ENCODE measurements at regions not wholly inside any gene's neighbourhood (a gene's known extent, or its start where the extent isn't known, plus 50 kb on each side); places are given as distances from the start of the nearest gene placed in this dataset.
"Not testable (repeated sequence)": the region's sequence is repeated elsewhere in the genome, so short reads cannot be mapped to it uniquely, and the experiment has no call there.

DNA sequence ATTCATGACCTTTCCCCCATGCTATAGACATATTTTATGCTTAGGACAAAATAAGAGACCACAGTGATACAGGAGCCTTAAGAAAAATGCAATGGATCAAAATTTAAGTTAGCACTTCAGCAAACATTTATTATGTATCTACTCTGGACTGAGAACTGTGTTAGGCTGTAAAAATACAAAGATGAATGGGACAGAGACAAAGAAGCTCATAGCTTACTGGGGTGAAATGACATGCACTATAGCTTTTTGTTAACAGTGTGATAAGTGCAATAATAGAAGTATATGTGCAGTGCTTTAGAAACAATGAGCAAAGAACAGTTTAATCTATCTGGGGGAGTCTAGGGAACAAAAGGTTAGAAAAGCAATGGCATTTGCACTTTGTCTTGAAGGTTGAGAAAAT is 1543.1 kb downstream of the FAM181B start:
- no peaks in the 10 kb centered on the region for H3K36me3 Mint-ChIP-seq (ENCODE audit: low read depth)
- no peak overlapping the region for H3K27ac Mint-ChIP-seq
- H3K4me3 Mint-ChIP-seq = no peak overlapping the region
- ATAC-seq (no peak), DNase-seq (no peak)
- intact Hi-C loops (cut with micrococcal nuclease) = no loop called here
- TF ChIP-seq, protein P1, sequence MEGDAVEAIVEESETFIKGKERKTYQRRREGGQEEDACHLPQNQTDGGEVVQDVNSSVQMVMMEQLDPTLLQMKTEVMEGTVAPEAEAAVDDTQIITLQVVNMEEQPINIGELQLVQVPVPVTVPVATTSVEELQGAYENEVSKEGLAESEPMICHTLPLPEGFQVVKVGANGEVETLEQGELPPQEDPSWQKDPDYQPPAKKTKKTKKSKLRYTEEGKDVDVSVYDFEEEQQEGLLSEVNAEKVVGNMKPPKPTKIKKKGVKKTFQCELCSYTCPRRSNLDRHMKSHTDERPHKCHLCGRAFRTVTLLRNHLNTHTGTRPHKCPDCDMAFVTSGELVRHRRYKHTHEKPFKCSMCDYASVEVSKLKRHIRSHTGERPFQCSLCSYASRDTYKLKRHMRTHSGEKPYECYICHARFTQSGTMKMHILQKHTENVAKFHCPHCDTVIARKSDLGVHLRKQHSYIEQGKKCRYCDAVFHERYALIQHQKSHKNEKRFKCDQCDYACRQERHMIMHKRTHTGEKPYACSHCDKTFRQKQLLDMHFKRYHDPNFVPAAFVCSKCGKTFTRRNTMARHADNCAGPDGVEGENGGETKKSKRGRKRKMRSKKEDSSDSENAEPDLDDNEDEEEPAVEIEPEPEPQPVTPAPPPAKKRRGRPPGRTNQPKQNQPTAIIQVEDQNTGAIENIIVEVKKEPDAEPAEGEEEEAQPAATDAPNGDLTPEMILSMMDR (IDR thresholded peaks at IDR 0.05) = no peak
- H3K27me3 Mint-ChIP-seq = no peaks in the 10 kb centered on the region
- peaks cover 12% of the 10 kb centered on the region for H3K9me3 Mint-ChIP-seq
- ChIA-PET CTCF (no interaction called here), POLR2A (no interaction called here)
- H3K4me1 Mint-ChIP-seq (ENCODE audit: low read depth) = no peaks in the 10 kb centered on the region

DNA sequence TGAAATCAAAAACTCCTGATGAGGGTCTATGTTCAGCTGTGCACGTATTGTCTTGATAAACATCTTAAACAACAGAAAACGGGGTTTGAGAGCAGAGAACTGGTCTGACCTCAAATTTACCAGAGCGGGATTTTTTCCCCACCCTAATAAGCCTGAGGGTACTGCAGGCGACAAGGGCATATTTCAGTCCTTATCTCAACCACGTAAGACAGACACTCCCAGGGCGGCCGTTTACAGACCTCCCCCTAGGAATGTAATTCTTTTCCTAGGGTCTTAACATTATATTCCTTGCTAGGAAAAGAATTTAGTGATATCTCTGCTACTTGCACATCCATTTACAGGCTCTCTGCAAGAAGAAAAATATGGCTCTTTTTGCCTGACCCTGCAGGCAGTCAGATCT is 1546.6 kb downstream of the FAM181B start:
- DNase-seq; H3K4me1 Mint-ChIP-seq (ENCODE audit: low read depth); intact Hi-C loops (cut with micrococcal nuclease); ATAC-seq; H3K27me3 Mint-ChIP-seq; H3K36me3 Mint-ChIP-seq (ENCODE audit: low read depth); CTCF ChIA-PET; H3K27ac Mint-ChIP-seq; POLR2A ChIA-PET; H3K4me3 Mint-ChIP-seq: not testable (repeated sequence)
- peaks cover 13% of the 10 kb centered on the region for H3K9me3 Mint-ChIP-seq

DNA sequence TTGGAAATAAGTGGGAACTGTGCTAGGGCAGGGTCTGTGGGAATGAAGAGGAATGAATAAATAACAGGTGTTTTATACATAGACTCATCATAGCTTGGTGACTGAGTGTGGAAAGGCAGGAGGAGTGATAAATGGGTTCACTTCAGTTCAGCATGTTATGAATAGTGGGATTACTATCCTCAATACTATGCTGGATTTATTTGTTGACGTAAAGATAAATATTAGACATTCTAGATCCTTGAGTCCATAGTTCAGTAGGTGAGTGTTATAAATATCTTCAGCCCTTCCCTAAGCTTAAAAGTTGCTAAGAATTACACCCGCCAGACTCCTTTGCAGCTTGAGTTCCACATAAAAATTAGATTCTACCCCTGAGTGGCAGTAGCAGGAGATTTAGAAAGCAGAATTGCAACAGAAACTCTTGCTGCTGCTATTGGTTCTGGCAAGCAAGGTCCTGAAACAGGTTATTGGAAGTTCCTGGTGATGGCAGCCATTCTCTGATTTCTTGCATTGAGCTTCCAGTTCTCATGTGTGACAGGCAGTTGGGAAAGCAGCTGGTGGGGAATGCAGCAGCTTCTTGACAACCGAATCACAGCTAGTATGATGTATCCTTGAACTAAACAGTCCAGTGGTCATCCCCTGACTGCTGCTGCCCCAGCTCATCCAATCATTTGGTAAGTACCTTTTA is 1558.9 kb downstream of the FAM181B start:
- H3K27ac Mint-ChIP-seq = no peak overlapping the region
- H3K27me3 Mint-ChIP-seq = no peaks in the 10 kb centered on the region
- H3K9me3 Mint-ChIP-seq = peaks cover 8% of the 10 kb centered on the region
- ChIA-PET POLR2A (no interaction called here), CTCF (no interaction called here)
- H3K36me3 Mint-ChIP-seq (ENCODE audit: low read depth) = no peaks in the 10 kb centered on the region
- no peak overlapping the region for H3K4me3 Mint-ChIP-seq
- DNase-seq = no peak
- no peaks in the 10 kb centered on the region for H3K4me1 Mint-ChIP-seq (ENCODE audit: low read depth)
- no peak for ATAC-seq
- intact Hi-C loops (cut with micrococcal nuclease) = no loop called here
- TF ChIP-seq, protein P1 (IDR thresholded peaks at IDR 0.05) = no peak

DNA sequence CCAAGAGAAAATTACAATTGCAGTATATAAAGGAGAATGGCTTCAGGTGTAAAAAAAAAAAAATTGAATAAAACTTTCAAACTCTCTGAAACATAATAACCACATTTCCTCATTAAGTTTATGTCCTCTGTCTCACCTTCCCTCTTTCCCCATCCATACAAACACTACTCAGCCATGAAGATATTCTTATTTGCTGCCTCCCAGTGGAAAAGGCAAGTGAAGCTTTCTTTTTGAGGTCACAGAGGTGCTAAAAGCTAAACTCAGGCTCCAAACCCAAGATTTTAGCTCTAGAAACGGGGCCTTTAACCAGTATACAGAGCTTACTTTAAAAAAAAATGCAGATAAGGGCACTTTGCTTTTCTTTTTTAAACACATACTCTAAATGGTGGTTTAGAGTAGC is 1568.5 kb downstream of the FAM181B start:
- no peak overlapping the region for H3K4me3 Mint-ChIP-seq
- H3K27ac Mint-ChIP-seq = no peak overlapping the region
- CTCF ChIA-PET = no interaction called here
- H3K36me3 Mint-ChIP-seq (ENCODE audit: low read depth) = no peaks in the 10 kb centered on the region
- TF ChIP-seq, protein P1 (IDR thresholded peaks at IDR 0.05) = no peak
- intact Hi-C loops (cut with micrococcal nuclease) = no loop called here
- H3K9me3 Mint-ChIP-seq = no peaks in the 10 kb centered on the region
- DNase-seq (no peak), ATAC-seq (no peak)
- POLR2A ChIA-PET = no interaction called here
- no peaks in the 10 kb centered on the region for H3K4me1 Mint-ChIP-seq (ENCODE audit: low read depth)
- no peaks in the 10 kb centered on the region for H3K27me3 Mint-ChIP-seq

DNA sequence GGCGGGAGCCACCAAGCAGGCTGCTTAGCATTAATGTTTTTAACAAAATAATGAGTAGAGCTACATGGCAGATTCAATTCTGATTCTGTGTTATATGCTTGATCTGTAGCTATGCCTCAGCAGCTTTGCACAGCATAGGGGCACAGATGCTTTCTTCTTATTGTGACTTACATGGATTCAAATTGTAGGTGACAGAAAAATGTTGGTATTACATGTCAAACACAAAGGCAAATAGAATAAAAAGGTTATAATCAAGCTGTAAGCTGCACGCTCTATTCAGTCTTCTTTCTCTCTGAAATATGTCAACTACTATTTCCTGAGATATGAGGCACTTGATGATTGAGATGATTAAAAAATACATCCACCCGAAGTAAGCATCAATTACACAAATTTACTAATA is 1573.8 kb downstream of the FAM181B start:
- POLR2A ChIA-PET = no interaction called here

More for the DNA sequence above, 1573.8 kb downstream of the FAM181B start:
- Mint-ChIP-seq H3K4me1 (ENCODE audit: low read depth) (no peaks in the 10 kb centered on the region), H3K27ac (no peak overlapping the region), H3K27me3 (no peaks in the 10 kb centered on the region), H3K9me3 (peaks cover 1% of the 10 kb centered on the region), H3K36me3 (ENCODE audit: low read depth) (no peaks in the 10 kb centered on the region), H3K4me3 (no peak overlapping the region)
- intact Hi-C loops (cut with micrococcal nuclease) = no loop called here
- CTCF ChIA-PET = no interaction called here
- TF ChIP-seq, protein P1 (IDR thresholded peaks at IDR 0.05) = no peak
- no peak for DNase-seq
- no peak for ATAC-seq
